H1 (cell line): ENCODE measurements at regions not wholly inside any gene's neighbourhood (a gene's known extent, or its start where the extent isn't known, plus 50 kb on each side); places are given as distances from the start of the nearest gene placed in this dataset.

ENCODE experiments used
- CTCF ChIA-PET: fragments of 300-600 bp; sonication (Branson Sonifier 250); formaldehyde crosslinking; loops from one replicate; lab custom pipeline; 2021; ENCODE audit not compliant: partially characterized antibody; lab: Charles Lee
- POLR2A ChIA-PET: fragments of 300-600 bp; sonication (Branson Sonifier 250); formaldehyde crosslinking; loops from one replicate; lab custom pipeline; 2021; ENCODE audit warnings: inconsistent platforms; ENCODE audit not compliant: partially characterized antibody; lab: Charles Lee
- DNase-seq, 2 experiments: peaks; one replicate each; pipeline versions ENCODE4 v3.0.0 to v3.0.0-alpha.2; 2010 to 2022; ENCODE audit warnings: low spot score in 2 of 2, low read depth in 1 of 2, mixed read lengths in 1 of 2
- FAIRE-seq: peaks from 2 replicates; lab custom pipeline; 2011; peaks lifted over from hg19 to GRCh38; lab: Jason Lieb, UNC
- H2AFZ ChIP-seq: 2 replicates; pipeline ENCODE4 v1.8.1; 2012; ENCODE audit warnings: low read length, inconsistent platforms
- H2AK5ac ChIP-seq: 2 replicates; pipeline ENCODE4 v1.6.1; 2013; ENCODE audit warnings: low read depth, low read length
- H2BK120ac ChIP-seq: replicated peaks from 2 replicates; pipeline ENCODE3; 2013; ENCODE audit warnings: low read depth, low read length, inconsistent platforms
- H2BK12ac ChIP-seq: 2 replicates; pipeline ENCODE4 v1.6.1; 2013; ENCODE audit warnings: low read depth, low read length
- H2BK15ac ChIP-seq: 2 replicates; pipeline ENCODE4 v1.6.1; 2013; ENCODE audit warnings: low read length
- H2BK20ac ChIP-seq: 2 replicates; pipeline ENCODE4 v1.6.1; 2013; ENCODE audit warnings: low read length
- H2BK5ac ChIP-seq: 2 replicates; pipeline ENCODE4 v1.6.1; 2013; ENCODE audit warnings: low read depth, low read length
- H3K14ac ChIP-seq: 2 replicates; pipeline ENCODE4 v1.6.1; 2013; ENCODE audit warnings: inconsistent platforms; ENCODE audit not compliant: insufficient read length
- H3K18ac ChIP-seq: 2 replicates; pipeline ENCODE4 v1.6.1; 2013; ENCODE audit warnings: low read length; ENCODE audit errors: extremely low read depth
- H3K23ac ChIP-seq: 2 replicates; pipeline ENCODE4 v1.6.1; 2013; ENCODE audit warnings: inconsistent platforms; ENCODE audit not compliant: insufficient read length
- H3K23me2 ChIP-seq: 2 replicates; pipeline ENCODE4 v1.6.1; 2013; ENCODE audit warnings: low read depth, low read length
- H3K27ac ChIP-seq: 2 replicates; pipeline ENCODE4 v1.6.1; 2011; ENCODE audit warnings: low read depth, low read length, inconsistent platforms
- H3K27me3 ChIP-seq, 4 experiments: replicated peaks in 1 of 4; 1 replicate in 1 of 4; 2 replicates in 3 of 4; pipeline versions ENCODE4 v1.6.1 to v1.8.1; 2011 to 2013; ENCODE audit warnings: low read length in 3 of 4, mild to moderate bottlenecking in 3 of 4, inconsistent platforms in 2 of 4, mixed read lengths in 2 of 4, moderate library complexity in 1 of 4; ENCODE audit not compliant: control insufficient read depth in 3 of 4, insufficient read depth in 3 of 4; ENCODE audit errors: extremely low read depth in 1 of 4
- H3K36me3 ChIP-seq, 4 experiments: 2 replicates each; pipeline versions ENCODE4 v1.6.1 to v1.8.1; 2011 to 2013; ENCODE audit warnings: mild to moderate bottlenecking in 4 of 4, low read length in 3 of 4, moderate library complexity in 2 of 4, control low read depth in 1 of 4, inconsistent platforms in 1 of 4; ENCODE audit not compliant: insufficient read depth in 4 of 4, control insufficient read depth in 2 of 4
- H3K4ac ChIP-seq: replicated peaks from 2 replicates; pipeline ENCODE3; 2013; ENCODE audit warnings: low read length, low read depth, mixed read lengths, inconsistent platforms; ENCODE audit not compliant: insufficient read length
- H3K4me1 ChIP-seq, 4 experiments: replicated peaks in 1 of 4; 1 replicate in 1 of 4; 2 replicates in 3 of 4; pipeline versions ENCODE4 v1.6.1 to v1.8.1; 2011 to 2013; ENCODE audit warnings: low read length in 3 of 4, inconsistent platforms in 2 of 4, mixed read lengths in 1 of 4; ENCODE audit not compliant: insufficient read depth in 4 of 4, control insufficient read depth in 3 of 4
- H3K4me2 ChIP-seq, 2 experiments: 2 replicates each; pipeline versions ENCODE4 v1.6.1 to v1.8.1; 2011 to 2013; ENCODE audit warnings: low read depth in 2 of 2, low read length in 2 of 2, control low read depth in 1 of 2, inconsistent platforms in 1 of 2, mild to moderate bottlenecking in 1 of 2; ENCODE audit not compliant: insufficient read depth in 1 of 2
- H3K4me3 ChIP-seq, 4 experiments: fragments of 200-600, 300-600 bp in 1 of 4; sonication (generic), shearing (Covaris generic), sonication (Bioruptor Twin) in 1 of 4; 2 replicates each; pipeline versions ENCODE4 v1.5.1 to v1.8.1; 2011 to 2016; ENCODE audit warnings: low read length in 4 of 4, low read depth in 3 of 4, control low read depth in 2 of 4, inconsistent platforms in 2 of 4, mild to moderate bottlenecking in 2 of 4, mixed read lengths in 1 of 4, moderate library complexity in 1 of 4; ENCODE audit not compliant: insufficient read depth in 2 of 4; ENCODE audit errors: extremely low read depth in 1 of 4
- H3K56ac ChIP-seq: replicated peaks from 2 replicates; pipeline ENCODE3; 2013; ENCODE audit warnings: low read depth, mild to moderate bottlenecking, mixed read lengths, low read length, inconsistent platforms; ENCODE audit not compliant: insufficient read length
- H3K79me1 ChIP-seq: 2 replicates; pipeline ENCODE4 v1.6.1; 2013; ENCODE audit warnings: low read depth, low read length, control low read depth
- H3K79me2 ChIP-seq, 2 experiments: 2 replicates each; pipeline versions ENCODE4 v1.6.1 to v1.8.1; 2012 to 2013; ENCODE audit warnings: low read length in 2 of 2, mild to moderate bottlenecking in 2 of 2, inconsistent platforms in 1 of 2; ENCODE audit not compliant: insufficient read depth in 2 of 2, control insufficient read depth in 1 of 2
- H3K9ac ChIP-seq, 4 experiments: replicated peaks in 1 of 4; 1 replicate in 1 of 4; 2 replicates in 3 of 4; pipeline versions ENCODE4 v1.6.1 to v1.8.1; 2011 to 2013; ENCODE audit warnings: low read depth in 3 of 4, low read length in 3 of 4, control low read depth in 2 of 4, mild to moderate bottlenecking in 2 of 4, moderate library complexity in 2 of 4, inconsistent platforms in 1 of 4; ENCODE audit errors: extremely low read depth in 1 of 4
- H3K9me3 ChIP-seq, 2 experiments: 2 replicates each; pipeline versions ENCODE4 v1.6.1 to v1.8.1; 2012 to 2013; ENCODE audit warnings: mild to moderate bottlenecking in 2 of 2, moderate library complexity in 2 of 2, control low read depth in 1 of 2, inconsistent platforms in 1 of 2, low read depth in 1 of 2, low read length in 1 of 2, mixed read lengths in 1 of 2; ENCODE audit not compliant: insufficient read depth in 2 of 2
- H4K20me1 ChIP-seq, 2 experiments: replicated peaks in 1 of 2; 2 replicates each; pipeline versions ENCODE3 to v1.8.1; 2011 to 2013; ENCODE audit warnings: inconsistent platforms in 2 of 2, low read length in 2 of 2, mild to moderate bottlenecking in 1 of 2; ENCODE audit not compliant: insufficient read depth in 2 of 2, control insufficient read depth in 1 of 2
- H4K5ac ChIP-seq: 2 replicates; pipeline ENCODE4 v1.6.1; 2013; ENCODE audit warnings: low read length, low read depth, mixed read lengths, inconsistent platforms; ENCODE audit not compliant: insufficient read length
- H4K8ac ChIP-seq: 2 replicates; pipeline ENCODE4 v1.8.0; 2013; ENCODE audit warnings: mild to moderate bottlenecking, moderate library complexity, low read length, inconsistent platforms; ENCODE audit not compliant: insufficient read depth; ENCODE audit errors: extremely low read depth
- H4K91ac ChIP-seq: replicated peaks from 2 replicates; pipeline ENCODE3; 2013; ENCODE audit warnings: low read length, mixed read lengths, inconsistent platforms; ENCODE audit not compliant: insufficient read length
- CHD7 ChIP-seq: fragments of 300-600 bp; sonication (generic); IDR thresholded peaks from 2 replicates; pipeline ENCODE4 v1.7.1; 2012; ENCODE audit warnings: low read length, moderate library complexity, mild to moderate bottlenecking, inconsistent platforms; ENCODE audit not compliant: insufficient replicate concordance
- WGBS, 2 experiments: shearing (Covaris generic) in 1 of 2; methylation state at CpG; one replicate each; pipeline versions ENCODE4 v1.1.6 to v1.1.7; 2013 to 2015; ENCODE audit warnings: low lambda C conversion rate in 2 of 2, mixed read lengths in 2 of 2, inconsistent platforms in 1 of 2, low coverage in 1 of 2, missing lambda C conversion rate in 1 of 2; ENCODE audit not compliant: insufficient replicate concordance in 2 of 2, insufficient coverage in 1 of 2, insufficient read length in 1 of 2; ENCODE audit errors: extremely low coverage in 1 of 2, missing lambda C conversion rate in 1 of 2; 5-methylcytosine and 5-hydroxymethylcytosine counted together

GRCh38 chr18:8513249-8513648 is 96.0 kb upstream of the RAB12 start:
- H3K79me2 ChIP-seq: no peaks in the 10 kb centered on the region
- H3K9me3 ChIP-seq: no peaks in the 10 kb centered on the region
- no peak overlapping the region for H3K27ac ChIP-seq
- H3K4ac ChIP-seq: no peak overlapping the region
- H3K79me1 ChIP-seq: no peaks in the 10 kb centered on the region
- no peaks in the 10 kb centered on the region for H4K20me1 ChIP-seq
- H4K91ac ChIP-seq: no peak overlapping the region
- no peak overlapping the region for H3K56ac ChIP-seq
- H3K14ac ChIP-seq: no peak overlapping the region
- POLR2A ChIA-PET: no interaction called here
- H4K8ac ChIP-seq: no peak overlapping the region
- H3K4me2 ChIP-seq: no peak overlapping the region
- H3K4me3 ChIP-seq: no peak overlapping the region
- no peak overlapping the region for H2AFZ ChIP-seq
- H3K4me1 ChIP-seq: no peaks in the 10 kb centered on the region
- no peak overlapping the region for H3K23ac ChIP-seq
- no peak overlapping the region for H2BK20ac ChIP-seq
- H3K27me3 ChIP-seq: no peaks in the 10 kb centered on the region
- H2BK5ac ChIP-seq: no peak overlapping the region
- no peak overlapping the region for H3K9ac ChIP-seq
- WGBS, 2 experiments: 79% methylated on average over 5 of the region's 5 CpGs; no CpG with 5 or more reads in 1 of the 2 experiments
- DNase-seq (no peak), FAIRE-seq (no peak)
- H4K5ac ChIP-seq: no peak overlapping the region
- CTCF ChIA-PET: interaction anchor here (0.5 to 4.7 kb wide), 6 partner anchors 8 to 130 kb away, joined by 3 to 21 read pairs (median 3); no protein-coding TSS in a partner anchor
- no peak overlapping the region for H2BK12ac ChIP-seq
- no peaks in the 10 kb centered on the region for H3K36me3 ChIP-seq
- H3K23me2 ChIP-seq: no peaks in the 10 kb centered on the region
- no peak overlapping the region for H2AK5ac ChIP-seq
- no peak overlapping the region for H2BK15ac ChIP-seq
- H2BK120ac ChIP-seq: no peak overlapping the region
- H3K18ac ChIP-seq: no peak overlapping the region
- no peak for TF ChIP-seq CHD7
